ENCODE measurements at regions not wholly inside any gene's neighbourhood (a gene's known extent, or its start where the extent isn't known, plus 50 kb on each side); places are given as distances from the start of the nearest gene placed in this dataset.

DNA sequence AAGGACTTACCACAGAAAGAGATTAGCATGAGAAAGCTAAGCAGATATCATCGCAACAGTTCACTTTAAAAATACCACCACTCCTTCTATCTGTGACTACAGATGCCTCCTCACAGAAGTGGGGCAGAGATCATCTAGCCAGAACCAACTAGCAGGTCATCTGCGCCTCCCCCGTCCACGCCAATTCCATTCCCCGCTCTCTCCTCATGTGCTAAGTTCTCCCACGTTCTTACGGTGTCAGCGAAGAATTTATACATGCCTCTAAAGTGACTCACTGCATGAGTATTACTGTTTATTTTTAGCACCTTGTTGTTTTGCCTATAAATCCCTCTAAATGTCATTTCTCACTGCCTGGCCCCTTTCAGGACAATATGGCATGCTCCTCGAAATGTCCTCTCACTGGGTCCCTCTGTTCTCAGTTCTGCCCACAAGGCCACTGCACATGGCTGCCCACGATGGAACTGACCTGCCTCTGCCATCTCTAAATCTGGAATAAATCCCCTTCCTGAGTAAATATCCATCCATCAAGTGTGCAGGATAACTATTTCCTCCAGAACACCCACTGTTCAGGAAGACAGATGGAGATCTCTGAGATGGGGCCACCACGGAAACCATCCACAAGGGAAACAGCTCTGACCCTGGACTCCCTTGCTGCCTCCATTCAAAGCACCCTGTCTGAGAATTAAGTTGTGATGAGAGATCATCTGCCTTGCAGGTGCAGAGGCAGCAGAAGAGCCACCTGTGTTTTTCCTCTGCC is 137.7 kb downstream of the IRS1 start:
- TF ChIP-seq, protein P1, sequence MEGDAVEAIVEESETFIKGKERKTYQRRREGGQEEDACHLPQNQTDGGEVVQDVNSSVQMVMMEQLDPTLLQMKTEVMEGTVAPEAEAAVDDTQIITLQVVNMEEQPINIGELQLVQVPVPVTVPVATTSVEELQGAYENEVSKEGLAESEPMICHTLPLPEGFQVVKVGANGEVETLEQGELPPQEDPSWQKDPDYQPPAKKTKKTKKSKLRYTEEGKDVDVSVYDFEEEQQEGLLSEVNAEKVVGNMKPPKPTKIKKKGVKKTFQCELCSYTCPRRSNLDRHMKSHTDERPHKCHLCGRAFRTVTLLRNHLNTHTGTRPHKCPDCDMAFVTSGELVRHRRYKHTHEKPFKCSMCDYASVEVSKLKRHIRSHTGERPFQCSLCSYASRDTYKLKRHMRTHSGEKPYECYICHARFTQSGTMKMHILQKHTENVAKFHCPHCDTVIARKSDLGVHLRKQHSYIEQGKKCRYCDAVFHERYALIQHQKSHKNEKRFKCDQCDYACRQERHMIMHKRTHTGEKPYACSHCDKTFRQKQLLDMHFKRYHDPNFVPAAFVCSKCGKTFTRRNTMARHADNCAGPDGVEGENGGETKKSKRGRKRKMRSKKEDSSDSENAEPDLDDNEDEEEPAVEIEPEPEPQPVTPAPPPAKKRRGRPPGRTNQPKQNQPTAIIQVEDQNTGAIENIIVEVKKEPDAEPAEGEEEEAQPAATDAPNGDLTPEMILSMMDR (conservative IDR thresholded peaks at IDR 0.05): no peak
- H3K27ac ChIP-seq: no peak overlapping the region

GRCh38 chr2:226660526-226660925 is 139.1 kb downstream of the IRS1 start:
- TF ChIP-seq, protein P1 (conservative IDR thresholded peaks at IDR 0.05): no peak
- H3K27ac ChIP-seq: no peak overlapping the region

DNA sequence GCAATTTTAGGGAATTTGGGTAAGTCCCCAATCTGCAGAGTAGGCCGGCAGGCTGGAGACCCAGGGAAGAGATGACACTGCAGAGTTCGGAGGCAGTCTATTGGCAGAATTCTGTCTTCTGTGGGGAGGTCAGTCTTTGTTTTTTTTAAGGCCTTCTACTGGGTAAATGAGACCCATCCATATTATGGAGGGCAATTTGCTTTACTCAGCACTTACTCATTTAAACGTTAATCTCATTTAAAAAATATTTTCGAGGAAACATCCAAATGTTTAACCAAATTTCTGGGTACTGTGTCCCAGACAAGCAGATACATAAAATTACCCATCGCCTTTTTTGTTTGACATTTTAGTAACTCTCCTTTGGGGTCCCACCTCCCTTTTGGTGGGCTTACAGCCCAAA is 139.5 kb downstream of the IRS1 start:
- H3K27ac ChIP-seq: no peak overlapping the region
- TF ChIP-seq, protein P1 (conservative IDR thresholded peaks at IDR 0.05): no peak

- peak overlapping the region; percentile 56 for H3K27ac ChIP-seq
- TF ChIP-seq, protein P1 (conservative IDR thresholded peaks at IDR 0.05): no peak
Observed at GRCh38 chr2:226659410-226659809, 140.2 kb downstream of the IRS1 start.

DNA sequence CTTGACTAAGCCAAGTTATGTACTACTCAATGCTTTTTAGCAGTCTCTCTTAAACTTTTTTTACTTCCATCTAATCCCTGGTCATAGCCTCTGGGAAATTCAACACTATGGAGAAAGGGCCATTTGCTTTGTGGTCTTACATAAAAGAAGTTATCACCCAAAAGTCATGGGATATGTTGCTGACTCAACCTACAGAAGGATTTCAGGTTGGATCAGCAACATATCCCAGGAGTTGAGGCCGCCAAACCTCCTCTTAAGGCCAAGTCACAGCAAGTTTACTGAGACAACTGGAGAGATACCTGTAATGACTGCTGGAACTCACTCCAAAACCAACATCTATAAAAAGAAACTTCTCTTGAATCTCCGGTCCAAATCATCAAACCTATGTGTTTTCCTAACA is 141.1 kb downstream of the IRS1 start:
- peak overlapping the region; percentile 56 for H3K27ac ChIP-seq
- TF ChIP-seq, protein P1 (conservative IDR thresholded peaks at IDR 0.05): no peak

GRCh38 chr2:226657340-226658053 is 142.1 kb downstream of the IRS1 start:
- TF ChIP-seq, protein P1 (conservative IDR thresholded peaks at IDR 0.05): no peak
- H3K27ac ChIP-seq: no peak overlapping the region; the same call in 1 of the 2 replicates

DNA sequence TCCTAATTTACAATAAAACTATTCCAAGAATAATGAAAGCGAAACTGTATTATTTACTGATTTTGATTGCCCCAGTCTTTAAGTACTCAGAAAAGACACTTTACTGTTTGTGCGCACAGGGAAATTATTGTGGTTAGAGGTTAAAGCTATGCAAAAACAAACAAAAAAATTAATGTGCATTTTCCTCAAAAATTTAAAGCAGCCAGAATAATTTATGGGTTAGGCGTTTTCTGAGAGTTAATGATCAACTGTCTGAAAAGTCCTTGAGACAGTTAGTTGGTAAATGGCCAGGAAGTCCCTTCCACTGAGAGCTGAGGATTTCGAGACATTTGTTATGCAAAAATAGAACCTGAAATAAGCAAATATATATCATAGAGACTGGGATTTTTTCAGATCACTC is 143.3 kb downstream of the IRS1 start:
- TF ChIP-seq, protein P1 (conservative IDR thresholded peaks at IDR 0.05): no peak
- H3K27ac ChIP-seq: no peak overlapping the region

All from VCaP (cell line).